ENCODE measurements at regions not wholly inside any gene's neighbourhood (a gene's known extent, or its start where the extent isn't known, plus 50 kb on each side); places are given as distances from the start of the nearest gene placed in this dataset.

DNA sequence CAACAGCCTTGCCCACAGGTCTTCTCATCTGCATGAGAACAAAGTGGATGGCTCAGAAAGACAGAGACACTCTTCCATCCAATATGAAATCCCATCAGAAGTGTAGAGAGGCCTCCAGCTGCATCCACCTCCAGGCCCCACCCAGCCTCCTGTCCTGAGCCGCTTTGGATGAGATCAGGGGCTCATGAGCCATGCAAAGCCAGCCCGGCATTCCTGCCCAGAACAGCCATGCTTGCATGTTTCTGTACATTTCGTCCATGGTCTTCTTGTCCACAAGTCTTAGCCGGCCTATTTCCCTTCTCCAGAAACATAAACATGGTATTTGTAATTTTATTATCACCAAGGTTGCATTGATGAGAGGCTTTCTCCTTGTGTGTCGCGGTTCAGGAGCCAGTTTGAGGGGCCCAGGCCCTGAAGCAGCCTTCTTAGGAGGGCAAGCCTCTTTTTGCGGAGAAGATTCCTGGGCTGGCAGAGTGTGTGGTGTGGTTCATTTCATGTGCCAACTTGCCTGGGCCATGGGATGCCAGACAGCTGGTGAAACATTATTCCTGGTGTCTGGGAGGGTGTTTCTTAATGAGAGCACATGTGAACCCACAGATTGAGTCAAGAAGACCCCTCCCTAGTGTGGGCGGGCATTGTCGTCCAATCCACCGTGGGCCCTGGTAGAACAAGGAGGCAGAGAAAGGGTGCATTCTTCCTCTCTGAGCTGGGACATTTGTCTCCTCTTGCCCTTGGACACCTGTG is 928.9 kb downstream of the TBC1D22A start:
- no peak for DNase-seq (ENCODE audit: low read depth in 4 of 4, low spot score in 2 of 4)

DNA sequence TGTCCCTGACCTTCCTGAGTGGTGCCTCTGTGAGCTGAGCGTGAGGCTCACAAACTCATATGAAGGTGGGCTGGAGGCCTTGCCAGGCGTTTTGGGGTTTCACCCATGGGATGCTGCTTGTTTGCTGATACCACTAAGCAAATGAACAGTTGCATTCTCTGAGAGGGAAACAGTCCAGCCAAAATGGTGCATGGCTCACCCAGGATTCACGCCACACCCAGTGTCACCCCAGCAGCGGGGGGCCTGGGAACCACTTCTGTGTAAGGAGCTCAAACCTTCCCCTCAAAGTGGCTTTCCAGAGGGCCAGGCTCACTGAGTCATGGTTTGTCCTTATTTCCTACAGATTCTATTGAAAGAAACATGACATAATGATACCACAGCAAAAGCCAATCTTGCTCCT is 928.1 kb downstream of the TBC1D22A start:
- no peak for DNase-seq (ENCODE audit: low read depth in 4 of 4, low spot score in 2 of 4)

DNA sequence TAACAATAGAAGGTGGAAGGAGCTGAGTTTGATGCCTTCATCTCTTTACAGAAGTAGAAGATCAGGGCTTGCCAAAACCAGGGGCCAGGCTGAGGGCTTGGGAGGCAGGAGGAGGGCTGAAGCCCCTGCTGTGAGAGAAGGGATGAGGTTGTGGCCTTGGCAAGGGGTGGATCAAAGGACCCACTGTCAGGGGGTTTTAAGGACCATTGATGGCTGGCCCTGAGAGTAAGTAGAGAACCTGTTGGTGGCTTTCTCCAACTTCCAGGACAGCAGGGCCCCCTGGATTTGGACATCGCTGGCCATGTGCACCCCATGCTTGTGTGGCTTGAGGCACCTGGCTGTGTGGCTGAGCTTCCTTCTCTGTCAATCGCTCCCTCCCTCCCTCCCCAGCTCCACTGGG is 927.7 kb downstream of the TBC1D22A start:
- DNase-seq (ENCODE audit: low read depth in 4 of 4, low spot score in 2 of 4) = no peak

DNA sequence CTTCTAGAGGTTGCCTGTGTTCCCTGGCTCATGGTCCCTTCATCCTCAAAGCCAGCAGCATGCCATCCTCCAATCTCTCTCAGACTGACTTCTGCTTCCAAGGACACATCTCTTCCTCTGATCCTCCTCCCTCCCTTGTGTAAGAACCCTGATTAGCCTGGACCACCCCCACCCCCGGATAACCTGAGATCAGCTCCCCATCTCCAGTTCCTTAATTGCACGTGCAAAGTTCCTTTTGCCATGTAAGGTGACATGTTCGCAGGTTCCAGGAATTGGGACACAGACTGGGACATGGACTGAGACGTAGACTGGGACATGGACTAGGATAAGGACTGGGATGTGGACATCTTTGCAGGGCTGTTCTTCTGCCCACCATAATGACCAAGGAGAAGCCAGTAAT is 925.3 kb downstream of the TBC1D22A start:
- DNase-seq (ENCODE audit: low read depth in 4 of 4, low spot score in 2 of 4) = no peak

DNA sequence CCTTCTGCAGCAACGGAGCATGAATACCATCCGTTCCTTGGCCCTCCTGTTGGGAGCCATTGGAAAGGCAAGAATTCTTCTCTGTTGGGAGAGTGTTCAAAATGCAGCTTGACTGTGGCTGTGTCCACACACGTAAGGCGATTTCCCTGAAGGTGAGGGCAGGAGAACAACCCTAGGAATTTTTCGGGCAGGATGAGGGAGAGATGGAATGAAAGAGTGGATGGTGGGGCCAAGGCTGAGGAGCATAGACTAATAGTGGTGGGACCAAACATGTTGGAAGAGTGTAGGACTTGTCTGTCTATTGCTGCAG is 924.9 kb downstream of the TBC1D22A start:
- no peak for DNase-seq (ENCODE audit: low read depth in 4 of 4, low spot score in 2 of 4)

DNA sequence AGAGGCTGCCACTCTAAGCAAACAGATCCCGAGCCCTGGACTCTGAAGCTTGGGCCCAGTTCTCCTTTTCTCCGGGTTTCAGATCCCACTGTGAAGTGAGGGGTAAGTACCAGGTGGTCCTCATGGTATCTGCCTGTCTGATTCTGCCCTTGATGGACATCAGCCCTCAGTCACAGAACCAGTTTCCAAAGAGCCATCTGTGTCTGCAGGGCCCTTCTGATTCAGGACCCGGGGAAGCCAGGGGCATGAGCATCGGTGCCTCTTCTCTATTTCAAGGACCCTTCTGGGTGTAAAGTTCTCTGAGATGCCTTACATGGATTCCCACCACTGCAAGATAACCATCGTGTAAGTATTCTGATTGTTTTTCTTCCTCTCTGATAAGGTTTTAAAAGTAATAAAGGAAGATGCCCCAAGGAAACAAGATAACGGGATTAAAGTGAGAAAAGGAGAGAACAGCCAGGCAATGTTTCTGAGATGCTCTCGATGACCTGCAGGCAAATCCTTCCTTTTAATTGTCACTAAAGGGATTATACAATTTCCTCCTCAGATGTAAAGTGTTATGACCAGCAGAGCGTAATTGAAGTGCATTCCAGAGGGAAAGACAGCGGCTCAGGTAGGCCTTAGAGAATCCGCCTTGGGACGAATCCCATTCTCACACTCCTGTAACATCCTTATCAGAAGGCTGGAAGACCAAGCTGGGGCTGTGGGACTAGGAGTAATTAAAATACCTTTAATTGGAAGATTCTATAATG is 924.3 kb downstream of the TBC1D22A start:
- DNase-seq (ENCODE audit: low read depth in 4 of 4, low spot score in 2 of 4) = no peak

DNA sequence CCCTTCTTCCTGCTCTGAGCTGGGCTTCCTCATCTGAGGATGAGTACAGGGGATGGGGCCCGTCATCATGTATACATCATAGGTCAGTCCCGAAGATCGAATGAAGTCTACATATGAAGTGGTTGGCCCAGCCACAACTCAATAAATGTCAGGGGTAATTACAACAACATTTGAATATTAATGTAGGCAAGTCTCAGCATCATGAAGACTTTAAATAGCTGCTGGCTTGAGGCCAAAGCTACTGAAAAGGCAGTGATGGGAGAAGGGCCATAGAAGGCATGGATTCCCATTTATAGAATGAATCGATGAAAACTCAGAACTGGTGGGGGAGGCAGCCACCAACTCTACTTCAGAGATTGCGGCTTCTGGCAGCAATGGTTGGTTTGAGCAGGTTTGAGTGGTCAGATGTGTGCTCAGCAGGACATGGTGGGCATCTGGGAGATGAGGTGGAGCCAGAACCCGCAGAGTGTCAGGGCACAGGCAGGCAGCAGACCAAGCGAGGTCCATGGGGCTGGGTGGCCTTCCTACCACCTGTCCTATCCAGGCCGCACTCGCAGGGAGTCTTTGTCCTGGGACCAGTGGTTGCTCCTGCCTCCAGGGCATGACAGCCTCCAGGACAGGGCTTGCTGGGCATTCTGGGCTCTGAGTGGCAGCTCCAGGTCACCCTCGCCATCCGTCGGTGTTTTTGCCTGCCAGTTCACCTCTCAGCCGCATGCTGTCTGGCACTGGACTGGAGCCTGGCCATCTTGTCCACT is 919.1 kb downstream of the TBC1D22A start:
- no peak for DNase-seq (ENCODE audit: low read depth in 4 of 4, low spot score in 2 of 4)

DNA sequence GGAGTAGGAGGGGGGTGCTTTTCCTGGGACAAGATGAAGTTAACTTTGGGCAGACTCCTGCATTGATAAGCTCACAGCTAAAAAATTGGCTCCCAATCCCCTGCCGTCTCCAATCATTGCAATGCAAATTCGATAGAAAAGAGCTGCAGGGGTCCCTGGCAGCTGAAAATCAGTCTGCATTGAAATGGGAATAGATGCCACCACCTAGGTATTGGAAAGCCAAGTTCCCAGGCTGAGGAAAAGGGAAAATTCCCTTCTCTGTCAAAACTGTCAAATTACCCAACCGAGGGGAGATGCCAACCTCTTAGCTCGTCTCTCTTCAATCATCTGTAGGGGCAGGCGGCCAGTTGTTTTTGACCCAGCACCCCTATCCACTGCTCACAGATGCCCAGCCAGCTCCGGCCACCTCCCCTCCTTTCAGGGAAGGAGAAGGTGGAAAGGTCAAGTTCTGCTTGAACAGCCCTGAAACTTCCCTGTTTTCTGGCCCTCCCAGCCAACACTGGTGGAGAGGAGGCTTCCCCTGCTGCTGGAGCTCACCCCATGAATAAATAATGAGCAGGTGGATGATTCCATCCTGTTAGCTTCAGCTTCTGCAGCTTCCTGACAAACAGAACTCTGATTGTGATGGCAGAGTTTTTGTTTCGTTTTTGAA is 916.3 kb downstream of the TBC1D22A start:
- no peak for DNase-seq (ENCODE audit: low read depth in 4 of 4, low spot score in 2 of 4)

DNA sequence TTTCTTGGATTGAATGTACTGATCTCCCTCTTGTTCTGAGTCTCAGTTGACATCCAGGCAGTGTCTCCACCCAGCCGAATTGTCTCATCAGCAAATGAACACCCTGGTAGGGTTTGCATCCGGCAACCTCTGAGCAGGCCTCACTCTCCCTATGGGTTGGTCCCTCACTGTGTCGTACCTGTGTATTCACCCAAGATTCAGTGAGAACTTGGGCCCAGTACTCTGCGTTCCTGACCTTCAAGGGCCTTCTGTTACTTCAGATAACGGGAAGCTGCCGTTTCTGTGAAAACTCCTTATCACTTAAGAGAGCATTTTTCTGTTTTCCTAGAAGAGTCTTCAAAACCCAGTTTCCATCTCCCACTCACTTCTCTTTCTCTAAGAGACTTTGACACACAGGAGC is 915.6 kb downstream of the TBC1D22A start:
- no peak for DNase-seq (ENCODE audit: low read depth in 4 of 4, low spot score in 2 of 4)

DNA sequence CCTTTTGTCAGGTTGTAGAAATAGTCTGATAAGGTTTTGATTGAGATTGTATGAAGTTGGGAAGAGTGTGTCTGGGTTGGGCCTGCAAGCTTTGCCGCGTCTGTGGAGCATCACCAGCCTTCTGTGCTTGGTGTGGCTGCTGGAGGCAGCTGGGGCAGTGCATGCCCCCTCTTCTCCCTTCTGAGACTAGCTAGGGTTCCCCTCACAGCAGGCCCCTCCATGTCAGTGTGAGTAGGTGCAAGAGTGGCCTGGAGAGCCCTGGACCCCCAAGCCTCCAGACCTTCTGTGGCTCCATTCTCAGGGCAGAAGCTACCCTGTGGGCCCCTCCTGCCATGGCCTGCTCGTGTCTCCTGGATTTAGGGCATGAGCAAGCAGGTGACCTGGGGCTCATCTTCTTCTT is 914.2 kb downstream of the TBC1D22A start:
- DNase-seq (ENCODE audit: low read depth in 4 of 4, low spot score in 2 of 4) = no peak

DNA sequence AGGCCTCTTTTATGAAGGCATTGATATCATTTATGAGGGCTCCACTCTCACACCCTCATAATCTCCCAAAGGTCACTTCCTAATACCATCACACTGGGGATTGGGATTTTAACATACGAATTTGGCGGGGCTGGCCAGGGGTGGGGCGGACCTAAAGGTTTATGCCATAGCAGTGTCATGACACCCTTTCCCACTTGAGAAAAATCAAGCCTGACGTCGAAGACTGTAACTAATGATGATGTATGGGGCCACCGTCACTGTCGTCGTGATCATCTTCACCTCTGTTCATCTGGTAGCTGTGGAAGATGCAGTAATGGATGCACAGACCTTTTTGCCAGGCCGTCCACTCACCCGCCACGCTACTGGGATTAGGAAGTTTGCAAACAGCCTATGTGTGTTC is 912.1 kb downstream of the TBC1D22A start:
- no peak for DNase-seq (ENCODE audit: low read depth in 4 of 4, low spot score in 2 of 4)

DNA sequence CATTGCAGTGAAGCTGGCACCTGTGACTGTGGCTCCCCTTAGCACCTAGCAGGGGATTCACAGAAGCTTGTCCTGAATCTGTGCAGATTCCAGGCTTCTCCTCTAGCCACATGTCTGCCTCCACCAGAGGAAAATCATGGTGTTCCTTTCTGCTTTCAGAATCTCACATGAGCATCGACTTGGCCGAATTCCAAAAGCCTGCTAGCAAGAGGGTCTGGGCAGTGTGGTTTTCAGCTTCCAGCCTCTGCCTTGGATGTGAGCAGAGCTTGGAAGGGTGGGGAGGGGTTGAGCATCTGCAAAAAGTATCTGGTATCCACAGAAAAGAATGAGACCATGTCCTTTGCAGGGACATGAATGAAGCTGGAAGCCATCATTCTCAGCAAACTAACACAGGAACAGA is 911.1 kb downstream of the TBC1D22A start:
- DNase-seq (ENCODE audit: low read depth in 4 of 4, low spot score in 2 of 4) = peak in 2 of 4 donors; percentile 9 to 19

DNA sequence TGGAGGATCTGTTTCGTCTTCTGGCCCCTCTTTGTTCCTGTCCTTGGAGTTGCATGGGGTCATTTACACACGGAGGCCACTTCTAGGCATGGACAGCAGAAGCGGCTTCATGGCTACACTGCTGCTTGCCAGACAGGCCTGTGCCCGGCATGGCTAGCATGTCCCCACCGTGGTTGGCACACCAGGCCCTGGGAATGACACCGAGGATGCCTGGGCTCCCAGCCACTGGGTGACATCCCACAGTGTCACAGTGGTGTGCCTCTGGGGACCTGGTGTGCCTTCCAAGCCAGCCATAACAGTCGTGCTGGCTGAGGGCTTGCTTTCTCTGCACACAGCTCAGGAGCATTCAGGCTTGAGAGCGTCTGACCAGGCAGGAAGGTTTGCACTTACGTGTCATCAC is 910.1 kb downstream of the TBC1D22A start:
- no peak for DNase-seq (ENCODE audit: low read depth in 4 of 4, low spot score in 2 of 4)

DNA sequence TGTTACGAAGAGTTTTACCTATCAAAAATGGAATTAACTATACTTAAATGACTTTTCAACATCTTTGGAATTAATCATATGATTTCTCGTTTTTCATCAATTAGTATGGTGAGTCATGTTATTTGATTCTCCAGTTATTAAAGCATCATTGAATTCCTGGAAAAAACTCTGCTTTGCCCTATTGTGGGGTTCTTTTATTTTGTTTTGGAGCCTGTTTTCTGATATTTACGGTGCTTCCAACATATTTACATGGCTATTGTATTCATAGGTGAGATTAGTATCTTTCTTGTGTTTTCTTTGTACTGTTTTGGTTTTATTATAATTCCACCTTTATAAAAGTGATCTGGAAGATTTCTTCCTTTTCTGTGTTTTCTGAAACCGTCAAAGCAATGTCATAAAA is 902.7 kb downstream of the TBC1D22A start:
- DNase-seq (ENCODE audit: low read depth in 4 of 4, low spot score in 2 of 4) = no peak

DNA sequence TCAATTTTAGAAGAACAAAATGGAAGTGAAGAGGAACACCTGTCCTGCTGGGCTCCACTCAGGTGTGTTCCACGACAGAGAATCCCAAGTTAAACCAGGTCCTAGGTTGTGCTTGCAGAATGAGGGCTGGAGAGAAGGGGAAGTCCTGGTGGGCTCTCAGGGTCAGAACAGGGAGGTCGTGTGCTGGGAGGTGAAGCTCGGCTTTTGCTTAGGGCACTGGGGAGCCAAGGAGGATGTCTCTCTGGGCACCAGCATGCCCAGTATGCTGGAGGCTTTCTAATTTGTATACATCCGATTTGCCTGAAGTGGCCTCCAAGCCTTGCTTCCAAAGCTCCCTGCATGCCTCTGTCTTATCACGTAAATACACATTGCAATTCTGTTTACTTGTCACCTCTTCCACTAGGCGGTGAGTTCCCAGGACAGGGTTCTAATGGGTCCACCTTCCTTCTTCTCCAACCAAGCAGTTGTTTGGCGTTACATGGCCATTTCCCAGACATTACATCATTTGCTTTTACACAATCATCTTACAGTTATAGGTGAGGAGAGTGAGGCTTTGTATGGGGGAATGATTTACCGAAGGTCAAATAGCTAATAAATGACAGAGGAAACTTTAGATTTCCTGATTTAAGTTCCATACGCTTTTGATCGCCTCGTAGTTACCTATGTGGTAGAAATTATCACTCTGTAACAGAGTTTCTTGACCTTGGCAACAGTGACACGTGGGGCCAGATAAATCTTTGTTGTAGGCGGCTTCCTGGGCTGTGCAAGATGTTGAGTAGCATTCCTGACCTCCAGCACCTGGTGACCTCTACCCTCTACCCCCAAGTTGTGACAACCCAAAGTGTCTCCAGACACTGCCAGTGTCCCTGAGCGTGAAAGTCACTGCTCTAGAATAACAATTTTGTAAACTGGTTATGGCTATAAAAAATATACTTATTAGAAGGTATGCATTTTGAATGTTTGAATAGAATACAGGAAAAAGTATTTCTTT is 901.5 kb downstream of the TBC1D22A start:
- DNase-seq (ENCODE audit: low read depth in 4 of 4, low spot score in 2 of 4) = no peak

DNA sequence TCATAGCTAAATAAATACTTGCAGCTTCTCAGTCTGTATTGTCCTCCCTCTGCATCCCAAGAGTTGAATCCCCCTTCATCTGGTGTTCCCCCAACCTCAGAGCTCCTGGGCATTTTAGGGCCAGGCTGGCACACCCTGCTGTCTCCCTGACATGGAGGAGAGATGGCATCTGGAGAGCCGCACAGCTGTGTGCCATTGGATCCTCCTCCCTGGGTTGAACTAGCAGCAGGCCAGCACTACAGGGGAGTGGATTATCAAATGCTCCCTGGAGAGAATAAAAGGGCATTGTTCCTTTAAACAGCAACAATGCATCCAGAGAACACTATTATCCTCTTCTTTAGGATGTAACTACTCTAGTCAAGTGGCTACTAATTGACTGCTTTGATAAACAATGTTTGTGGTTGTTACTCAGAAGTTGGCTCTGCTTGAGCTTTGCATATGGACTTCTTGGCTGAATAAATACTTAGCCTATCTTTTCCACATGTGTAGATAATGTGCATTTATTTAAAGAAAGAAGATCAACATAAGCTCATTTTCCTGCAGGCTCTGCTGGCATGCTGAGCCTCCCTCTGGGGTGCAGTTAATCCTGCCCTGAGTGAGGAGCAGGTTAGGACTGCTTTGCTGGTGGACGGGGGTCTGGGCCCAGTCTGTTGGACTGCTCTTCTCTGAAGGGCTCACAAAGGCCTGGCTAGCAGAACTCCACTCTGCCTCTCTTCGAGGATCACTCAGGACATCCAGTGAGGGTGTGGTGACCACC is 897.2 kb downstream of the TBC1D22A start:
- DNase-seq (ENCODE audit: low read depth in 4 of 4, low spot score in 2 of 4) = no peak

DNA sequence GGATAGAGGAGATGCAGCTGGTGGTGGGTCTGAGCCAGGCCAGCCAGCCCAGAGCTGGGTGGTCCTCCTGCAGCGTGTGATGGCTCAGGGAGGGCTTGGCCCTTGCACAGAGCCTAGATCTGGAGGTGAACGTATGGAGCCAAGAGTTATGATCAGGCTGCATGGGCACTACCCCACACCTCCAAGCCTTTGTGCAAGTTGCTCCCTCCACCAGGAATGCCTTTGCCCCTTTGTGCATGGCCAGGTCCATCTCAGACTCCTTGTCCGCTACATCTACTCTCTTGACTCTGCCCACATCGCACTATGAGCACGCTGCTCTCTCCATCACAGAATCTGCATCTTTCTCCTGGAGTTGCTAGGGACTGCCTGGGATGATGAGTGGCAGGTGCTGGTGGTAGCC is 895.7 kb downstream of the TBC1D22A start:
- DNase-seq (ENCODE audit: low read depth in 4 of 4, low spot score in 2 of 4) = no peak

DNA sequence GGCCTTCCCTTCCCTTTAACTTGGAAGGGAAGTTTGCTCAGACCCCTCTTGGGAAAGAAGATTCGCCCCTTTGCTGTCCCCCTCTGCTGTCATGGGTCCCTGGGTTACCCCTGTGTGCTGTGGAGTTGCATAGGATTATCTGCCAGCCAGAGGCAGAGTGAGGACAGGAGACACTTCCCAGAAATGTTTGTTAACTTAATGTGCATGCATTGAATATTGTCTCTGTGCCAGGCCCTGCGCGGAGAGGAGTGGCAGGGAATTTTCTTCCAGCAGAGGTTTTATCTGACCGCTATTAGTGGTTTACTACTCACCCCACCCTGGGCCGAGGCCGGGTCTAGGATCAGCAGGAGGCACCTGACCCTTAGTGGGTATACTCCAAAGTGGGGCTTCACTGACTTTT is 894.8 kb downstream of the TBC1D22A start:
- DNase-seq (ENCODE audit: low read depth in 4 of 4, low spot score in 2 of 4) = no peak

DNA sequence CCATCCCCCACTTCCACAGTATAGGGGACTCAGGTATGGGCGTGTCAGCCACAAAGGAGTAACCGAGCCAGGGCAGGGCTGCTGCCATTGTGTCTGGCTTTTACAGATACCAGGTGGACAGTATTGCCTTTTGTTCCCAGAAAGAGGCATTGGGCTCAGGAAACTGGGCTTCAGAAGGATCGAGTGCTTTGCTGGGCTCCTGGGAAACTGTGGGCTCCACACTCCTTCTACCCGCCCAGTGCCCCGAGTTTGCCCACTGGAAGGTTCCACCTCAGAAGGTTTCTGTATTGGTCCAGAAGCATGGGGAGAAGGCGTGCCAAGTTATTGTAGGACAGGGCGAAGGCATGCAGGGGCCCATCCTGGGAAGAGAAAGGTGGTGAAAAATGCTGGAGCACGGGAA is 894.4 kb downstream of the TBC1D22A start:
- no peak for DNase-seq (ENCODE audit: low read depth in 4 of 4, low spot score in 2 of 4)

Data from left renal cortex interstitium (tissue), 4 donors.